Erythroblast (primary cell): ENCODE measurements at regions not wholly inside any gene's neighbourhood (a gene's known extent, or its start where the extent isn't known, plus 50 kb on each side); places are given as distances from the start of the nearest gene placed in this dataset.
"Not testable (repeated sequence)": the region's sequence is repeated elsewhere in the genome, so short reads cannot be mapped to it uniquely, and the experiment has no call there.

ENCODE experiments used
- DNase-seq, 2 experiments: peaks; one replicate each; lab custom pipeline; 2025; lab: John Stamatoyannopoulos, UW
- GATA1 ChIP-seq: IDR thresholded peaks from 2 replicates; pipeline ENCODE4 v1.6.1; 2011; ENCODE audit warnings: low read depth, mild to moderate bottlenecking, control low read depth, low read length, moderate library complexity
- POLR2A ChIP-seq: IDR thresholded peaks from 2 replicates; pipeline ENCODE4 v1.6.1; 2011; ENCODE audit warnings: mild to moderate bottlenecking, low read length

DNA sequence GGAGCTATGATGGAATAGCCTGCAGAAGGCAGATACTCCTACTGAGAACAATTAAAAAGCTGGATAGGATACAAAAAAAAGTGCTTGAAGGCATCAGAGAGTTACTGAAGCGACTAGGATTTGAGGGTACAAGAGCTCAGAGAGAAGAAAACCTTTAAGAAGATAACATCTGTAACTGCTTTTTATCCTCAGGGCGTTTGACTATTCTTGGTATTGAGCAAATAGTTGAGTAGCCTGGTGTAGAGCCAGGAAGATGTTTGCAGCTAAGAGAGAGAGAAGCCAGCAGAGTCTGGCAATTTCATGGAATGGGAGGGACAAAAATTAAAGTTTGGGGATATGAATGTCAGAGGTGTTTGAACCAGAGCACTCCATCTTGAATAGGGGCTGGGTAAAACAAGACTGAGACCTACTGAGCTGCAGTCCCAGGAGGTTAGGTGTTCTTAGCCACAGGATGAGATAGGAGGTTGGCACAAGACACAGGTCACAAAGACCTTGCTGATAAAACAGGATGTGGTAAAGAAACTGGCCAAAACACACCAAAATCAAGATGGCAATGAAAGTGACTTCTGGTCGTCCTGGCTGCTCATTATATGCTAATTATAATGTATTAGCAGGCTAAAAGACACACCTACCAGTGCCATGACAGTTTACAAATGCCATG lies 428.8 kb downstream of the SH2D4B start:
- no peak for DNase-seq
- TF ChIP-seq POLR2A (no peak), GATA1 (no peak)

DNA sequence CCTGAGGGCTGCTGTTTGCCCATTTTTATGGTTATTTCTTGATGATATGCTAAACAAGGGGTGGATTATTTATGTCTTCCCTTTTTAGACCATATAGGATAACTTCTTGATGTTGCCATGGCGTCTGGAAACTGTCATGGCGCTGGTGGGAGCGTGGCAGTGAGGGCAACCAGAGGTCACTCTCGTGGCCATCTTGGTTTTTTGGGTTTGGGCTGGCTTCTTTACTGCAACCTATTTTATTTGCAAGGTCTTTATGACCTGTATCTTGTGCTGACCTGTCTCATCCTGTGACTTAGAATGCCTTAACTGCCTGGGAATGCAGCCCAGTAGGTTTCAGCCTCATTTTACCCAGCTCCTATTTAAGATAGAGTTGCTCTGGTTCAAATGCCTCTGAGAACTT lies 429.7 kb downstream of the SH2D4B start:
- DNase-seq: not testable (repeated sequence)

DNA sequence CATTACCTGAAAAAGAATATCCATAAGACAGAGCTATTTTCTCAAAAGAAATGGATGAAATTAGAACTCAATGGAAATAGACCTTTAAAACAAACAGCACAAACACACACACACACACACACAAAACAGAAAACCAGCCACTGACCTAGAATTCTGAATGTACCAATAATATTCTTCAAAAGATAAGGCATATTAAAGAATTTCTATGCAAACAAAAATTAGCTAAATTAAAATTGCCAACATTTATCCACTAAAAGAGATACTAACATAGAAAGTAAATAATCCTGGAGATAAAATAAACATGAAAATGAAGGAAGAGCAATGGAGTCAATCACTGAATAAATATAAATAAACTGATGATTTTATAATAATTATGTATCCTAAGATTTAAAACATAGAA lies 431.2 kb downstream of the SH2D4B start:
- DNase-seq: no peak
- TF ChIP-seq GATA1: no peak
- TF ChIP-seq POLR2A: no peak

DNA sequence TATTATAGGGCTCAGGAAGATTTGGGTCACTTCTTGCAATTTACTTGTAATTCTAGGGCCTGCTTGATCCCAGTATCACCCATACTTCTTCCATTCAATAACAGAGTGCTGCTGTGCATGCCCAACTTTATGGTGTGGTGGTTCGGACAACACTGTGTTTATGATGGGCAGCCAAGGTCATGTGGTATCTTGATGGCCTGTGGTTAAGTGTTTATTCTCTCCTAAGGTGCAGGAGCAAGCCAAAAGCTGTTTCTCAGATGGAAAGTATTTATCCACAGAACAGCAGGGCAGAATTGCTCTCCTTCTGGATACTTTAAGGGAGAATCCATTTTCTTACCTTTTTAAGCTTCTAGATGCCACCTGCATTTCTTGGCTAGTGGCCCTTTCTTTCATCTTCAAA lies 433.8 kb downstream of the SH2D4B start:
- no peak for TF ChIP-seq POLR2A
- TF ChIP-seq GATA1: no peak

DNA sequence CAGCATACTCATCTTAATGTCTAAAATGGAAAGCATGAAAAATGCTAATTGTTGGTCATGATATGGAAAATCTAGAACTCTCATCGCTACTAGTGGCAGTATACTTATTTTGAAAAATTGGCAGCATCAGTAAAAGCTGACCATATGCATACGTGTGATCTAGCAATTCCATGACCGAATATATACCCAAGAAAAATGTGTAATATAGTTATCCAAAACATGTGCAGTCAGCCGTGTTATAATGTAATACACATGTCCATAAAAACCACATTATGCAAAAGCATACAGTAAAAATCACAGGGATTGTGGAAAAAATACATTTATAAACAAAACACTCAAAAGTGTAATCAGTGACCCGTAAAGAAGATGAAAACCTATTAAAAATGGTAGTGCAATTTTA lies 439.0 kb downstream of the SH2D4B start:
- DNase-seq: no peak
- no peak for TF ChIP-seq POLR2A
- TF ChIP-seq GATA1: no peak

More for the DNA sequence above, 433.8 kb downstream of the SH2D4B start:
- DNase-seq: no peak

DNA sequence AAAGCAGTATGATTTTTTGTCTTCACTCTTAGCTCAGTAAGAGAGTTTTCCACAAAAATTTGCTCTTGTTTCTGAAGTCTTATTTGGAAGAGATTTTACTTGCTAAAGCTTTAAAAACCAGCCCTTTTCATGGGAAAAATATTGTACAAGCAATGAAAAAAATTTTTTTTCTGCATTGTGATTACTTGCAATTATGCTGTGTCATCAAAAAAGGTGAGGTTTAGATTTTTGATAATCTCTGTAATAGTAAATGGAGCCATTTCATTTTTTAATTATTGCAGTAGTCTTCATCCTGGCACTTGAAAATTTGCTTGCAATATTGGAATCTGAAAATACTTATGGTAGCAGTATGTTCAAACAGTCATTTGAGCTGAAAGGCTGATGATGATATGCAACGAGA lies 447.4 kb downstream of the SH2D4B start:
- no peak for TF ChIP-seq GATA1
- TF ChIP-seq POLR2A: no peak
- no peak for DNase-seq

DNA sequence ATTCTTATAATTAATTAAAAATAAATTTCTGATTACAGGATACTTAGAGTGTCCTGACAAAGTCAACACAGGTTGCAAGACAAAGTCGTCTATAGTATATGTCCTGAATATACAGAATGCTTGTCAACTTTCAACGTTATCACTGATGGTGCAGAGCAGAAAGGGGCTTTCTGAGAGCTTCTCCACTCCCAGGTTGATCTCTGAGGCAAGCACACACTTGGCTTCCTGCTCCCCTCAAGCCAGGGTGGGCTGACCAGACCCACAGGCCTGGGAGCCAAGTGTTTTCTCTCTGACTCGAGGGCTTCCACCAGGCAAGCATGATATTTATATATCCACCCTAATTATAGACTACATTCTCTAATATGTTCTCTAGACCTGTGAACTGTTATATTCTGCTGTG lies 448.9 kb downstream of the SH2D4B start:
- TF ChIP-seq GATA1 (no peak), POLR2A (no peak)
- DNase-seq: no peak

DNA sequence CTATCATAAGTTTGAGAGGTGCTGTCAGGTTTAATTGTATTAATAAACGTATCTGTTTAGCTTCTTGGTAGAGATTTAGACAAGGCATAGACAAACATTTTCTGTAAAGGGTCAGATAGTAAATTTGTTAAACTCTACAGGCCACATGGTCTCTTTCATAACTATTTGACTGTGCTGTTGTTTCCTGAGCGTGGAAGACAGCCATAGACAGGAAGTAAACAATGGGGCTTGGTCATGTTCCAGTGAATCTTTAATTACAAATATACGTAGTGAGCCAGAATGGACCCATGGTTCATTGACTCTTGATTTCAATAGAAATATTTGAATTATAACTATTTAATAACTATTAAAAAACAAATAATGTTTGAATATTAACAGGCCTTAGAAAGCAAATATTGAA lies 451.1 kb downstream of the SH2D4B start:
- TF ChIP-seq POLR2A (no peak), GATA1 (no peak)

DNA sequence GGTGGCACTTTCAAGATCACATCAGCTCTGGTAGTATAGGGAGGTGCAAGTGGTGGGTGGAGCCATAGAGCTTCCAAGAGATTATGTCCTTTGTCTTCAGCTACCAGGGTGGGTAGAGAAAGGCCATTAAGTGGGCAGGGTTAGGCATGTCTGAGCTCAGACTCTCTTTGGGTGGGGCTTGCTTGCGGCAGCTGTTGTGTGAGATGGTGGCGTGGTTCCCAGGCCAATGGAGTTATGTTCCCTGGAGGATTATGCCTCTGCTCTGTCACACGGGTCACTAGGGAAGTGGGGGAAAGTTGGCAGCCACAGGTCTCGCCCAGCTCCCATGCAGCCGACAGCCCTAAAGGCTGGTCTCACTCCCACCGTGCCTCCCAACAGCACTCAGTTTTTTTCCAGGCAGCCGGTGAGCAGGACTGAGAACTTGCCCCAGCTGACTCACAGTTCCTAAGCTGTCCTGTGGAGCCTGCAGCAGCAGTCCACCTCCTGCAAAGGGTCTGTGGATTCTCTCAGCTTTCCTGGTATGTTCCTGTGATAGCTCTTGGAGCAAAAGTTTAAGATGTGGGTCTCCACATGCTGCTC lies 459.0 kb downstream of the SH2D4B start:
- TF ChIP-seq GATA1 (no peak), POLR2A (no peak)
- DNase-seq: no peak

More for the DNA sequence above, 451.1 kb downstream of the SH2D4B start:
- DNase-seq: no peak

DNA sequence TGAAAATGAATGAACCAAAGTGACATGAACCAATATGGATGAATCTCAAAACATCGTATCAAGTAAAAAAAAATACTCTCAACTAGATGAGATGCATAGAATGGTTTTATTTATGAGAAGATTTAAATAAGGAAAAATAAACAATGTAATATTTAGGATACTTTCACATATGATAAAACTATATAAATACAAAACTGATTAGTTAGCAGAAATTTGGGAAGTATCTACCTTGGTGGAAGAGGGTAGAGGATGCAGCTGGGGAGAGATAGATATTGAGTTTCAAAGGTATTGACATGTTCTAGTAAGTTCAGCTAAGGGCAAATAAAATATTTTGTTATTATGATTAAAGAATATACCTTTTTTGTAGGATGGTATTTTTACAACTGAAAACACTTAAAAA lies 463.1 kb downstream of the SH2D4B start:
- TF ChIP-seq POLR2A (no peak), GATA1 (no peak)

DNA sequence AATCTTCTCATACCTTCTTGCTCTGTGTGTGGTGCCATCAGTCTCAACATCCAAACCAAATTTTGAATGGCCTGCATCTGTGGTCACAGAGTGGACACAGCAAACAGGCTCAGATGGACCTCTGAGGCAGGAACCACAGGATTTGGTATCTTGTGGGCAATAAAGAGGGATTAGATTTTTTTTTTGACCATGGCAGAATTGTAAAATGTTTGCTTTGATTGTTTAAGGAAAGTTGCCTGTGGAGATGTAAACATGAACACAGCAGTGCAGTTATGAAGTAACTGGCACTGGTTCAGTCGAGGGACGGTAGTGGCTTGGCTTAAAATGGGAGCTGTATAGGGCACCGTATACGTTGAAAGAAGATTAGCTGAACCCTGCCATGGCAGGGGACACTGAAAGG lies 464.7 kb downstream of the SH2D4B start:
- TF ChIP-seq GATA1 (no peak), POLR2A (no peak)
- no peak for DNase-seq

More for the DNA sequence above, 463.1 kb downstream of the SH2D4B start:
- no peak for DNase-seq

DNA sequence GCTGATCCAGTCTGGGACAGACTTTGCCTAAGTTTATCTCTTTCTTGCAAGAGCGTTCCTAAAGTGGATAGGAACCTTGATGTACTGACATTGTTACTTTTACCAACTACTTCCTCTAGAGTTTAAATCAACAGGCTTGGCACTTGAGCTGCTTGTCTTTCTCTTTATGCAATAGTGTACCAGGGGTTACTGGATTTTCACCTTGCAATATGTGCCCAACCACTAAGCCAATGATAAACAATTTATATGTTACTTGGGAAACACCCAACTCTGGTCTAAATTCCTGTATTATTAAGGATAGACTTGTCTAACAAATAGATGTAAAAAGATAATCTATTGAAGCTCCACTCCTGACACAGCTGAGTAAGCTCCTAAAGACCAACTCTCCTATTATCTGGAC lies 470.2 kb downstream of the SH2D4B start:
- TF ChIP-seq POLR2A (no peak), GATA1 (no peak)
- no peak for DNase-seq

DNA sequence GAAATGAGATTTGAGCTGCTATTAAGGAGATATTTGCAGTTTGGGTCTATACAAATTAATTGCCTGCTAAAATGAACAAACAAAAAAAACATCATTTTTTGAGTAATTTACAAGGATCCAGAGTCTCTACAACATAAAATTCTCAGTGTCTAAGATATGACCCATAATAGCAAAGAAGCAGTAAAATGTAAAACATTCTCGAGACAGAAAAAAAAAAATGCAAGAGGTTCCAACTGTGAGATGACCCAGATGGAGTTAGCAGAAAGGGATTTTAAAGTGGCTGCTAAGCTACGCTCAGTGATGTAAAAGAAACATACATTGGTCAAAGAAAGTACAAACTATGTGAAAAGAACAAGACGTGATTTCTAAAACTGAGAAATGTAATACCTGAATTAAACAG lies 471.0 kb downstream of the SH2D4B start:
- TF ChIP-seq GATA1: no peak
- TF ChIP-seq POLR2A: no peak

DNA sequence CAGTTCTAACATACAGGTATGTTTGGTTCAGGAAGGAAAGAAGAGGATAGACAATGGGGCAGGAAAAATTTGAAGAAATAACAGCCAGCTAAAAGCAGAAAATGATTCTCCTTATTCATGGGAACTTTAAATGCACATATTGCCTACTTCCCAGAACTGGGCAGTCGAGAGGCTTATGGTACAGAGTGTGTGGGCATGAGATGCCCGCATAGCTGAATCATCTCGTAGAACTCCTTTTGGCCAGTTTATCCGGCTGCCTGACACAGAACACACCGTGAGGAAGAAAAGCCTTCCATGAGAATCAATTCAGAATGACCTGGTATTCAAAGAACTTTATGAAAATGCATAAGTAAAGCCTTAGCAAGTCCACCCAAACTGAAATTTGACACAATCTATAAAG lies 471.6 kb downstream of the SH2D4B start:
- no peak for DNase-seq
- TF ChIP-seq GATA1: no peak
- no peak for TF ChIP-seq POLR2A

More for the DNA sequence above, 471.0 kb downstream of the SH2D4B start:
- DNase-seq: no peak

DNA sequence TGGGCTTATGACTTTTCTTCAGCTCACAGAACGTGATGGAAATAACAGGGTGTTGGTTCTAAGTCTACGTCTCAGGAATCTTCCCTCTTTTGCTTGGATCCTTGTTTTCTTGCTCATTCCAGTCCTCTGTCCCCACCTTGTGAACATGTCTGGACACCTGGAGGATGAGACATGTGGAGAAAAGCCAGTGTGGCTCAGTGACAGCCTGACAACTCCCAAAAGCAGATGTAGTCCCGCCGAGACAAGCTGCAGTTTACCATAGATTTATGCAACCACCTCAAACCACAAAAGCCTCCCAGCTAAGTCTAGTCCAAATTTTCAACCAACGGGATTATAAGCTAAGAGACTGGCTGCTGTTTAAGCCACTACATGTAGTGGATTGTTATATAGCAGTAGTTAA lies 476.1 kb downstream of the SH2D4B start:
- DNase-seq: no peak
- TF ChIP-seq POLR2A: no peak
- TF ChIP-seq GATA1: no peak
